ENCODE measurements at regions not wholly inside any gene's neighbourhood (a gene's known extent, or its start where the extent isn't known, plus 50 kb on each side); places are given as distances from the start of the nearest gene placed in this dataset.

DNA sequence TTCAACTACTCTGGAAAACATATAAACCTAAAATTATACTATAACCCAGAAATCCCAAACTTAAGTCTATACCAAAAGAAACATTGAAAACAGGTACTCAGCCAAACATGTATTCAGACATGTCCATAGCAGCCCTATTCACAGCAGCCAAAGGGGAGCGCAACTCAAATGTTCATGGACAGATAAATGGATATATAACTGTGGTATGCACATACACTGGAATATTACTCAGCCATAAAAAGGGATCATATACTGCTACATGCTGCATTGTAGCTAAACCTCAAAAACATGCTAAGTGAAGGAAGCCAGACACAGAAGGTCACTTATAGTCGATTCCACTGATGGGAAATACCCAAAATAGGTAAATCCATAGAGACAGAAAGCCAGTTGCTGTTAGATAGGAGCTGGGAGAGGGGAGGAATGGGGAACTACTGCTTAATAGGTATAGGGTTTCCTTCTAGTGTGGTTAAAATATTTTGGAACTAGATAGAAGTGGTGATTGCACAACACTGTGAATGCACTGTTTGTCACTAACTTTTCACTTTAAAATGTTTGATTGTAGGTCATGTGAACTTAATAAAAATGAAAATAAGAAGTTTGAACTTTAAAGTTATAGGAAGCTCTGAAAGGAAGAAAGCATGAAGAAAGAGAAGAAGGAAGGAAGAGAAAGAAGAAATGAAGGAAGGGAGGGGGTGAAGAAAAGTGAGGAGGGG is 812.3 kb downstream of the CDH11 start:
- intact Hi-C loops (cut with DNase I), result no loop called here
- 67 to 74% methylated on average over 2 of the region's 2 CpGs for WGBS, 2 donors
- H3K27ac ChIP-seq, result no peak overlapping the region
- no peaks in the 10 kb centered on the region for H3K9me3 ChIP-seq
- no peaks in the 10 kb centered on the region for H3K27me3 ChIP-seq
- H3K4me1 ChIP-seq, result no peaks in the 10 kb centered on the region
- H3K36me3 ChIP-seq, result no peaks in the 10 kb centered on the region
- no peak for DNase-seq
- no peak overlapping the region for H3K4me3 ChIP-seq (replicated peaks in 1 of 3)
- TF ChIP-seq CTCF (IDR thresholded peaks at IDR 0.05) (no peak), POLR2A (IDR thresholded peaks at IDR 0.05) (no peak)

DNA sequence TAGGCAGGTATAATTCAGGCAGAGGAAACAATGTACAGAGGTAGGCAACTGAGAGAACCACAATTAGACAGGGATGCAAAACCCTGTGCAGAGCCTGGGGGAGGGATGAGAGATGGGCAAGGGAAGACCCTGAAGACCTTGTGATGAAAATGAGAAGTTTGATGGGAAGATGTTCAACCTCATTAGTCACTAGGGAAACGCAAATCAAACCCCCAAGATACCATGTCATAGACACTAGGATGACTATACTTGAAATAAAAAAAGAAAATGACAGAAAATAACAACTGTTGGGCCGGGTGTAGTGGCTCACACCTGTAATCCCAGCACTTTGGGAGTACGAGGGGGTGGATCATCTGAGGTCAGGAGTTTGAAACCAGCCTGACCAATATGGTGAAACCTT is 813.1 kb downstream of the CDH11 start:
- TF ChIP-seq CTCF (IDR thresholded peaks at IDR 0.05), result no peak
- Histone ChIP-seq H3K4me1 (no peaks in the 10 kb centered on the region), H3K27me3 (no peaks in the 10 kb centered on the region), H3K36me3 (no peaks in the 10 kb centered on the region), H3K27ac (no peak overlapping the region), H3K4me3 (replicated peaks in 1 of 3) (no peak overlapping the region), H3K9me3 (no peaks in the 10 kb centered on the region)
- no peak for DNase-seq
- WGBS, 2 donors, result 71 to 89% methylated on average over 3 of the region's 3 CpGs
- intact Hi-C loops (cut with DNase I), result no loop called here

DNA sequence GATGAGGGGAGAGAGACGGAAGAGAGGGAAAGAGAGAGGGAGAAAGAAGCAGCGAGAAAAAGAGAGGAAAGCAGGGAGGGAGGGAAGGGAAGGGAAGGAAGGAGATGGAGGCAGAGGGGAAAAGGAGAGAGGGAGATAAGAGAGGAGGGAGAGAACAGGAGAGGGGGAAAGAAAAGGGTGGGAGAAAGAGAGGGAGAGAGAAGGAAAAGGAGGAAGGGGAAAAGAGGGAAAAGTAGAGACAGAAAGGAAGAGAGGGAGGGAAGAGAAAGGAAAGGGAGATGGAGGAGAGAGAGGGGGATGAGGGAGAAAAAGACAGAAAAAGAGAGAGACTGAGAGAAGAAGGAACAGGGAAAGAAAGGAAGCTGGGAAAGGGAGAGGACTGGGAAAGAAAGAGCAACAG is 814.4 kb downstream of the CDH11 start:
- no peaks in the 10 kb centered on the region for H3K36me3 ChIP-seq
- 82 to 83% methylated on average over 2 of the region's 2 CpGs for WGBS, 2 donors
- intact Hi-C loops (cut with DNase I), result no loop called here
- H3K4me3 ChIP-seq (replicated peaks in 1 of 3), result no peak overlapping the region
- DNase-seq, result no peak
- no peak overlapping the region for H3K27ac ChIP-seq
- no peaks in the 10 kb centered on the region for H3K9me3 ChIP-seq
- TF ChIP-seq POLR2A (IDR thresholded peaks at IDR 0.05), result no peak
- no peak for TF ChIP-seq CTCF (IDR thresholded peaks at IDR 0.05)
- no peaks in the 10 kb centered on the region for H3K27me3 ChIP-seq
- no peaks in the 10 kb centered on the region for H3K4me1 ChIP-seq

GRCh38 chr16:64305663-64306062 is 816.2 kb downstream of the CDH11 start:
- Histone ChIP-seq H3K27ac (no peak overlapping the region), H3K4me3 (replicated peaks in 1 of 3) (no peak overlapping the region), H3K36me3 (no peaks in the 10 kb centered on the region), H3K9me3 (no peaks in the 10 kb centered on the region), H3K4me1 (no peaks in the 10 kb centered on the region), H3K27me3 (no peaks in the 10 kb centered on the region)
- 51 to 64% methylated on average over 1 of the region's 1 CpG for WGBS, 2 donors
- intact Hi-C loops (cut with DNase I), result no loop called here
- TF ChIP-seq POLR2A (IDR thresholded peaks at IDR 0.05) (no peak), CTCF (IDR thresholded peaks at IDR 0.05) (no peak)
- DNase-seq, result no peak

- Histone ChIP-seq H3K4me1 (no peaks in the 10 kb centered on the region), H3K27ac (no peak overlapping the region), H3K9me3 (no peaks in the 10 kb centered on the region), H3K36me3 (no peaks in the 10 kb centered on the region), H3K27me3 (no peaks in the 10 kb centered on the region), H3K4me3 (replicated peaks in 1 of 3) (no peak overlapping the region)
- DNase-seq, result no peak
- TF ChIP-seq CTCF (IDR thresholded peaks at IDR 0.05) (no peak), POLR2A (IDR thresholded peaks at IDR 0.05) (no peak)
- 57 to 60% methylated on average over 2 of the region's 2 CpGs for WGBS, 2 donors
- intact Hi-C loops (cut with DNase I), result no loop called here
Measured at GRCh38 chr16:64304951-64305350, 816.9 kb downstream of the CDH11 start.

All from thyroid gland (tissue), 4 donors.